ENCODE measurements at regions not wholly inside any gene's neighbourhood (a gene's known extent, or its start where the extent isn't known, plus 50 kb on each side); places are given as distances from the start of the nearest gene placed in this dataset.

- TF ChIP-seq REST (IDR thresholded peaks at IDR 0.05; ENCODE audit: unreplicated experiment) (no peak), ZNF114 (CRISPR knock-in tag; IDR thresholded peaks at IDR 0.05) (no peak), ZNF462 (CRISPR knock-in tag; IDR thresholded peaks at IDR 0.05) (no peak), CREB1 (CRISPR knock-in tag; IDR thresholded peaks at IDR 0.05; ENCODE audit: low read depth) (no peak), NANOG (IDR thresholded peaks at IDR 0.05; ENCODE audit: borderline replicate concordance) (no peak)
These were observed 1247.7 kb downstream of the NSUN3 start (continued) for GRCh38 chr3:95310560-95310959.

DNA sequence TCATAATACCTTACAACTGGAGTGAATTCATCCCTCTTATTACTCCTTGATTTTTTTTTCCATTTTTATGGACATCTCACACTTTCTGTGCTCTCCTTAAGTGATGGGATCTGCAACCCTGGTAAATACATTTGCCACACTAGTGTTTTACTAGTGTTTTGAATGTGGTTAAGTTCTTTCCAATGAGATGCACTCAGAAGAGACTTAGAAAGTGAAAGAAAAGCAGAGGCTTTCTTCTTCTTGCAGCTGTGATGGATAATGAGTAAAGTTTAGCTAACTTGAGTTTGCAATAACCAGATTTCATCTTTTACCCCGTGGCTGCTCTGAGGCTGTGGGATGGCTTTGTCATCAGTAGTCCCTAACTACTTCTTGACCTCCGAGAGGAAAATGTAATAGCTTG, 1248.4 kb downstream of the NSUN3 start:
- Histone ChIP-seq H4K20me1 (replicated peaks; ENCODE audit: insufficient read depth) (no peaks in the 10 kb centered on the region), H3K27me3 (ENCODE audit: insufficient read depth) (no peaks in the 10 kb centered on the region), H3F3A (replicated peaks; ENCODE audit: low read depth) (no peaks in the 10 kb centered on the region), H3K4me1 (ENCODE audit: insufficient read depth) (no peaks in the 10 kb centered on the region), H3K4me3 (no peak overlapping the region), H3K36me3 (ENCODE audit: insufficient read depth) (no peaks in the 10 kb centered on the region), H2AFZ (no peak overlapping the region), H3K9me2 (ENCODE audit: insufficient read depth) (no peaks in the 10 kb centered on the region), H3K79me2 (replicated peaks; ENCODE audit: insufficient read depth) (no peaks in the 10 kb centered on the region), H3K4me2 (no peak overlapping the region), H3K27ac (ENCODE audit: low read depth) (no peak overlapping the region)
- ATAC-seq (no peak), DNase-seq (ENCODE audit: low spot score) (no peak)
- no peak overlapping the region for H3K4me3 Mint-ChIP-seq
- no peaks in the 10 kb centered on the region for H3K27me3 Mint-ChIP-seq (ENCODE audit: insufficient read depth, low read depth, poor library complexity)
- H3K4me1 Mint-ChIP-seq = no peaks in the 10 kb centered on the region
- H3K36me3 Mint-ChIP-seq (ENCODE audit: low read depth) = peaks cover 16% of the 10 kb centered on the region; the same call in 2 of the 3 replicates
- H3K27ac Mint-ChIP-seq = no peak overlapping the region
- peaks cover 11% of the 10 kb centered on the region for H3K9me3 Mint-ChIP-seq
- no peak for TF ChIP-seq EZH2phosphoT487 (IDR thresholded peaks at IDR 0.05; ENCODE audit: unreplicated experiment)
- TF ChIP-seq ZNF114 (CRISPR knock-in tag; IDR thresholded peaks at IDR 0.05) = no peak
- no peak for TF ChIP-seq ZNF331 (CRISPR knock-in tag; IDR thresholded peaks at IDR 0.05; ENCODE audit: low read depth)

Measured in GM23338 (cell line).